ENCODE measurements at regions not wholly inside any gene's neighbourhood (a gene's known extent, or its start where the extent isn't known, plus 50 kb on each side); places are given as distances from the start of the nearest gene placed in this dataset.

- no peak for TF ChIP-seq CTCF (IDR thresholded peaks at IDR 0.05)
- TF ChIP-seq ZFX (IDR thresholded peaks at IDR 0.05; ENCODE audit: borderline replicate concordance), result no peak
Observed at GRCh38 chr19:31502536-31503170, 153.4 kb upstream of the TSHZ3 start.
